GM12865 (cell line): ENCODE measurements at regions not wholly inside any gene's neighbourhood (a gene's known extent, or its start where the extent isn't known, plus 50 kb on each side); places are given as distances from the start of the nearest gene placed in this dataset.
A peak's percentile ranks its signal among the peaks of the same experiment; 100 is the strongest.

Experiments used
- DNase-seq: peaks from one replicate; pipeline ENCODE4 v3.0.0; 2010; ENCODE audit warnings: low read depth
- H3K4me3 ChIP-seq: 2 replicates; pipeline ENCODE4 v1.5.1; 2011; ENCODE audit warnings: mild to moderate bottlenecking, low read depth, low read length, control low read depth
- TF ChIP-seq, protein P1 (sequence below): IDR thresholded peaks from 2 replicates; pipeline ENCODE4 v1.5.1; 2011; ENCODE audit warnings: low read length, control low read depth, low read depth, inconsistent platforms; ENCODE audit not compliant: insufficient read depth; ENCODE audit errors: missing control alignments

DNA sequence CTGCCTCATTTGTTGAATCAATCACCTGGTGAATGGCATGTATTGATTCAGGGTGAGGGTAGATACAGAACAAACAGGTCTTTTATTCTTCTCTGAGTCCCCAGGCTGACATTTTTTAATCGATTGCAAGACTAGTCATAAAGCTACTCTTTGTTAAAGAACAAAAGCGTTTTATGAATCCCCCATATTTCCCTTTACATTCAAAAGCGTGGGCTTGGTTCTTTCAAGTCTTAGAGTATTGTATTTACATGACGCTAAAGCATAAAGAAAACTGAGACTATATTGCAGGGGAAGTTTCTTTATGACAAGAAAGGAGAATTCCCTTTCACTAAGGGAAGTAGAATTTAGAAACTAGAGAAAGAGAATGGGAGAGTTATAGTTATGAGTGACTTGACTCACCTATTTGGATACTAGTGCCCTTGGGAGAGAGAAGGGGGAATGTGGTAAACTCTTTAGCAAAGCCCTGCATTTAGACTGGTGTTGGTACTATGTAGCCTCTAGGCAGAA, 69.3 kb upstream of the PDE5A start:
- TF ChIP-seq, protein P1, sequence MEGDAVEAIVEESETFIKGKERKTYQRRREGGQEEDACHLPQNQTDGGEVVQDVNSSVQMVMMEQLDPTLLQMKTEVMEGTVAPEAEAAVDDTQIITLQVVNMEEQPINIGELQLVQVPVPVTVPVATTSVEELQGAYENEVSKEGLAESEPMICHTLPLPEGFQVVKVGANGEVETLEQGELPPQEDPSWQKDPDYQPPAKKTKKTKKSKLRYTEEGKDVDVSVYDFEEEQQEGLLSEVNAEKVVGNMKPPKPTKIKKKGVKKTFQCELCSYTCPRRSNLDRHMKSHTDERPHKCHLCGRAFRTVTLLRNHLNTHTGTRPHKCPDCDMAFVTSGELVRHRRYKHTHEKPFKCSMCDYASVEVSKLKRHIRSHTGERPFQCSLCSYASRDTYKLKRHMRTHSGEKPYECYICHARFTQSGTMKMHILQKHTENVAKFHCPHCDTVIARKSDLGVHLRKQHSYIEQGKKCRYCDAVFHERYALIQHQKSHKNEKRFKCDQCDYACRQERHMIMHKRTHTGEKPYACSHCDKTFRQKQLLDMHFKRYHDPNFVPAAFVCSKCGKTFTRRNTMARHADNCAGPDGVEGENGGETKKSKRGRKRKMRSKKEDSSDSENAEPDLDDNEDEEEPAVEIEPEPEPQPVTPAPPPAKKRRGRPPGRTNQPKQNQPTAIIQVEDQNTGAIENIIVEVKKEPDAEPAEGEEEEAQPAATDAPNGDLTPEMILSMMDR = no peak
- DNase-seq = peak; percentile 13
- no peak overlapping the region for H3K4me3 ChIP-seq

DNA sequence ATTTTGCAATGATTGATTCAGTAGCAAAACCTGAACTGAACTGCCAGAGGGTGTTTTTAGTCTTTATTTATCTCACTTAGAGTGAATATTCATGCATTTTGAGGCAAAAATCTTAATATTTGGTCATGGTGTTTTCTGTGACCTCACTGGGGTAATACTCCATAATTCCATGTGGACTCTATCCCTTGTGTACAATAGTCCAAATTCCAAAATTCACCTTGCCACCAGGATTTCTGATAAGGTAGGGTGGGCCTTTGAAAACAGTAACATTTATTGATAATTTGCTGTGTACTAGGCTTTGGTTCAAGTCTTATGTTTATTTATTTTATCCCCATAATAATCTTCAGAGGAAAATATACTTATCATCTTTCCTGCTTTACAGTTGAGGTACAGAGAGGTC, 68.4 kb upstream of the PDE5A start:
- TF ChIP-seq, protein P1 = no peak
- no peak for DNase-seq
- no peak overlapping the region for H3K4me3 ChIP-seq

DNA sequence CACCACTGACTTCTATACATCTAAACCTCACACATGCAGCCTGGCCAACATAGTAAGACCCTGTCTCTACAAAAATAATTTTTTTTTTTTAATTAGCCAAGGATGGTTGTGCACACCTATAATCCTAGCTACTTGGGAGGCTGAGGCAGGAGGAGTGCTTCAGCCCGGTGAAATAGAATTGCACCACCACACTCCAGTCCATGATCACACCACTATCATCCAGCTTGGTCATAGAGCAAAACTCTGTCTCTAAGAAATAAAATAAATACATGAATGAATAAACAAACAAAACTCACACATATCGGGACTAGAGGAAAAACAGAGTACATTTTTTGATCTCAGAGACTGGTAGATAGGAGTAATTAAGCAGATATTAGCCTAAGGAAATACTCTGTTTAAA, 66.6 kb upstream of the PDE5A start:
- H3K4me3 ChIP-seq = no peak overlapping the region
- TF ChIP-seq, protein P1 = no peak
- no peak for DNase-seq

DNA sequence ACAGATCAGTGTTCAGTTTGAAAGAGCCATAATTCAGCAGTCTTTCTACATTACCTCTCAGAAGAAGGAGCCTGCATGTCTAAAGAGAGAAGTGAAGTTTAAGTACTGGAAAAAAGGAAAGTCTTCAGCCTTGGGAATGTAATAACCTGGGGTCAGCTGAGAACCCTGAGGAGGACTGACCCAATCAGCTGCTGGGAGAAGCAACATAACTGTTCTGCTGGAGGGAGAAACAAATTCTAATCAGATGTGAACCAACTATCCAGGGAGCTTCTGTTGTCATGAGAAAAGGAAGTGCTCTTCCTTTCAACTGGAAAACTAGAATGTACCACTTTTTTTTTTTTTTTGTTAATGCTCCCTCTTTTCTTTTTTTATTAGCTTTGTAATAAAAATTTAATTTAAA, 64.5 kb upstream of the PDE5A start:
- no peak for DNase-seq
- TF ChIP-seq, protein P1 = no peak
- no peak overlapping the region for H3K4me3 ChIP-seq

DNA sequence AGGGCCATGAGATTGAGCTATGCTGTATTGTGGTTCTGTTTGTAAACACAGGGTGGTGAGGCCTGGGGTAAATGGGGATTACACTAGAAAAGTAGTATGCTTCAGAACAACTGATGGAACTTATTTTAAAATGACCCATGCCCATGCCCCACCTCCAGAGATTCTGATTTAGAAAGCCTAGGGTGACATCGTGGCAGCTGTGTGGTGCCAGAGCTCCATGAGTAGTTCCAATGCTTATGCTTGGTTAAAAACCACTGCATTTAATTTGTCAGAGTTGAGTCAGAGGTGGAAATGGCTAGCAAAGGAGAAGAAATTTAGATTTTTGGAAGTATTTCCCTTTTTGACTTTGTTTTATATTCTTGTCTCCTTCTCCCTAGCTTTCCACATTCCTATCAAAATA, 63.4 kb upstream of the PDE5A start:
- no peak for DNase-seq
- TF ChIP-seq, protein P1 = no peak
- no peak overlapping the region for H3K4me3 ChIP-seq

DNA sequence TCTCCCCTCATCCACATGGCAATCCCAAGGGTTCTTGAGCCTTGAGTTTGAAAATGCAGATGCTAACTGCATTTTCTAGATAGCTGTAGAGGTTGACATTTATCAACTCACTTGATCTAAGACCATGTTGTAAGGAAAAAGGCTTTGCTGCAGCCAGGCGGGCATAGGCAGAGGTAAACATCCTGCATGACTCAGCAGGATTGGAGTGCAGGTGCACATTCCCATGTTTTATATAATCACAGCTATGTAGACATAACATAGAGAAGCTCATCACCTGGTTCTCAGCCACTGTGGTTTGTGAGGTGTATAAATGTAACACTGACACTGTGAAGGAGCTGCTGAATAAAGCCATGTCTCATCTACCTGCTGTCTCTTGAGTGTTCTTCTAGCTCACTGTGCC, 62.3 kb upstream of the PDE5A start:
- DNase-seq = no peak
- TF ChIP-seq, protein P1 = no peak
- no peak overlapping the region for H3K4me3 ChIP-seq

DNA sequence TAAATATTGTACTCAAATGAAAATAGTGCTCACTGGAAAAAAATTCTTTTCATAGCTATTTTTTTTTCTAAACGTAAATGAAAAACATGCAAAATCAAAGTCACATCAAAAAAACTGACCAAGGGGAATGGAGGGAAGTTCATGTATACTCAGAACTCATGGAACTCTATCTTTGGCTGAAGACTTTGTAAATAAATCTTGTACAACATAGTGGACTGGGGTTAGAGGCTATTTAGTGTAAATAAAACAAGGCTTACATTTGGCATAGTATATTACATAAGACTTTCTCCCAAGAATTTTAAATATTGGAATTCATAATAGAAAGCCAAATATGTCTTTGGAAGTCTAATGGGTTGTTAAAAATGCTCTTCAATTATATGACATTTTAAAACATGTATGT, 59.8 kb upstream of the PDE5A start:
- DNase-seq = no peak
- H3K4me3 ChIP-seq = no peak overlapping the region
- TF ChIP-seq, protein P1 = no peak
